Mesendoderm (in vitro differentiated cells): ENCODE measurements at regions not wholly inside any gene's neighbourhood (a gene's known extent, or its start where the extent isn't known, plus 50 kb on each side); places are given as distances from the start of the nearest gene placed in this dataset.

Source experiments
- DNase-seq: peaks from one replicate; pipeline ENCODE4 v3.0.0; 2013
- H2AK5ac ChIP-seq: 2 replicates; pipeline ENCODE4 v1.6.1; 2013; ENCODE audit warnings: low read length, inconsistent platforms
- H2BK120ac ChIP-seq: 2 replicates; pipeline ENCODE4 v1.6.1; 2013; ENCODE audit warnings: low read depth, mild to moderate bottlenecking, low read length, moderate library complexity, mixed read lengths
- H2BK15ac ChIP-seq: replicated peaks from 2 replicates; pipeline ENCODE4 v1.6.1; 2013; ENCODE audit warnings: low read depth, mild to moderate bottlenecking, moderate library complexity
- H2BK5ac ChIP-seq: 2 replicates; pipeline ENCODE4 v1.6.1; 2013; ENCODE audit warnings: low read length, inconsistent platforms
- H3K18ac ChIP-seq: 2 replicates; pipeline ENCODE4 v1.6.1; 2013; ENCODE audit warnings: mild to moderate bottlenecking, low read length, mixed read lengths
- H3K23ac ChIP-seq: one replicate; pipeline ENCODE4 v1.6.1; 2013; ENCODE audit warnings: low read length
- H3K27ac ChIP-seq: 2 replicates; pipeline ENCODE4 v1.5.1; 2013; ENCODE audit warnings: low read depth, mild to moderate bottlenecking, inconsistent platforms, low read length, moderate library complexity
- H3K27me3 ChIP-seq: 2 replicates; pipeline ENCODE4 v1.6.1; 2013; ENCODE audit warnings: low read length, control low read depth, mild to moderate bottlenecking, inconsistent platforms; ENCODE audit not compliant: insufficient read depth, poor library complexity
- H3K36me3 ChIP-seq: 2 replicates; pipeline ENCODE4 v1.6.1; 2013; ENCODE audit warnings: low read length, inconsistent platforms; ENCODE audit not compliant: control insufficient read depth, insufficient read depth
- H3K4ac ChIP-seq: one replicate; pipeline ENCODE4 v1.6.1; 2013; ENCODE audit warnings: low read depth, mild to moderate bottlenecking, low read length, moderate library complexity
- H3K4me1 ChIP-seq: 2 replicates; pipeline ENCODE4 v1.6.1; 2013; ENCODE audit warnings: low read depth, low read length, inconsistent platforms; ENCODE audit not compliant: control insufficient read depth
- H3K4me2 ChIP-seq: 2 replicates; pipeline ENCODE4 v1.6.1; 2013; ENCODE audit warnings: low read length
- H3K4me3 ChIP-seq: 2 replicates; pipeline ENCODE4 v1.5.1; 2013; ENCODE audit warnings: mild to moderate bottlenecking, low read length
- H3K56ac ChIP-seq: one replicate; pipeline ENCODE4 v1.6.1; 2013; ENCODE audit warnings: low read length
- H3K79me1 ChIP-seq: 2 replicates; pipeline ENCODE4 v1.6.1; 2013; ENCODE audit warnings: low read length, inconsistent platforms
- H3K79me2 ChIP-seq: 2 replicates; pipeline ENCODE4 v1.6.1; 2013; ENCODE audit warnings: mild to moderate bottlenecking, low read length; ENCODE audit not compliant: control insufficient read depth, insufficient read depth
- H3K9ac ChIP-seq: 2 replicates; pipeline ENCODE4 v1.6.1; 2013; ENCODE audit warnings: low read length, inconsistent platforms
- H4K5ac ChIP-seq: one replicate; pipeline ENCODE4 v1.6.1; 2013; ENCODE audit warnings: low read length
- H4K8ac ChIP-seq: one replicate; pipeline ENCODE4 v1.6.1; 2013; ENCODE audit warnings: low read depth, mild to moderate bottlenecking, control low read depth, low read length, moderate library complexity
- WGBS: extraction: QIAGEN DNeasy Blood & Tissue Kit; methylation state at CpG from one replicate; pipeline ENCODE4 v1.1.7; 2013; ENCODE audit warnings: low lambda C conversion rate, missing lambda C conversion rate; ENCODE audit not compliant: insufficient coverage; ENCODE audit errors: extremely low coverage; 5-methylcytosine and 5-hydroxymethylcytosine counted together

DNA sequence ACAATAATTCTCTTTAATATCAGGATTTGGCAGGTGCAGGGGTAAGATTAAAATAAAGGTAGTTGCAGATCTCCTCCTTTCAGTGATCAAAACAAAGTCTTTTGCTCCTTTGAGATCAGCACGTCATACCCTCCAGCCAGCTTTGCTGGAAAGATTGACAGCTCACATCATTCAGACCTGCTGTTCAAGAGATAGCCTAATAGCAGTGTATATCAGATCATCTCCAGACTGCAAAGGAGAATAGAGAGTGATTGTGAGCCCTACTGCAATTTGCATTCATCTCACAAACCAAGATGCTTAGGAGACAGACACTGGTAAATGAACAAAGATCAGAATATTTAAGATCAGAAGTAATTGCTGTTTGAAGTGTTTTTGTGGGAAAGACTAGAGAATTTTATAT is 135.8 kb upstream of the DSEL start:
- no peak overlapping the region for H2BK120ac ChIP-seq
- H2BK15ac ChIP-seq: no peak overlapping the region
- no peak overlapping the region for H3K56ac ChIP-seq
- no peak overlapping the region for H2AK5ac ChIP-seq
- H3K18ac ChIP-seq: no peak overlapping the region
- no peak overlapping the region for H3K4me2 ChIP-seq
- no peak overlapping the region for H3K4me3 ChIP-seq
- no peaks in the 10 kb centered on the region for H3K27me3 ChIP-seq
- H3K27ac ChIP-seq: no peak overlapping the region
- H3K4ac ChIP-seq: no peak overlapping the region
- H3K79me2 ChIP-seq: no peaks in the 10 kb centered on the region
- no peak for DNase-seq
- H4K8ac ChIP-seq: no peak overlapping the region
- WGBS: no CpG with 5 or more reads among the region's 1 CpG
- H3K9ac ChIP-seq: no peak overlapping the region
- no peaks in the 10 kb centered on the region for H3K36me3 ChIP-seq
- H3K23ac ChIP-seq: no peak overlapping the region
- H2BK5ac ChIP-seq: no peak overlapping the region
- H3K79me1 ChIP-seq: no peaks in the 10 kb centered on the region
- H3K4me1 ChIP-seq: no peaks in the 10 kb centered on the region
- no peak overlapping the region for H4K5ac ChIP-seq

GRCh38 chr18:67651438-67651837 is 134.9 kb upstream of the DSEL start:
- Histone ChIP-seq H3K4me1 (no peaks in the 10 kb centered on the region), H3K4ac (no peak overlapping the region), H2AK5ac (no peak overlapping the region), H4K8ac (no peak overlapping the region), H2BK120ac (no peak overlapping the region), H2BK5ac (no peak overlapping the region), H3K27ac (no peak overlapping the region), H2BK15ac (no peak overlapping the region), H3K56ac (no peak overlapping the region), H3K4me3 (no peak overlapping the region), H3K79me1 (no peaks in the 10 kb centered on the region), H3K9ac (no peak overlapping the region), H4K5ac (peak overlapping the region; percentile 6), H3K4me2 (no peak overlapping the region), H3K36me3 (no peaks in the 10 kb centered on the region), H3K18ac (no peak overlapping the region), H3K79me2 (no peaks in the 10 kb centered on the region), H3K27me3 (no peaks in the 10 kb centered on the region), H3K23ac (no peak overlapping the region)
- DNase-seq: peak; percentile 23
- WGBS: no CpG with 5 or more reads among the region's 4 CpGs

DNA sequence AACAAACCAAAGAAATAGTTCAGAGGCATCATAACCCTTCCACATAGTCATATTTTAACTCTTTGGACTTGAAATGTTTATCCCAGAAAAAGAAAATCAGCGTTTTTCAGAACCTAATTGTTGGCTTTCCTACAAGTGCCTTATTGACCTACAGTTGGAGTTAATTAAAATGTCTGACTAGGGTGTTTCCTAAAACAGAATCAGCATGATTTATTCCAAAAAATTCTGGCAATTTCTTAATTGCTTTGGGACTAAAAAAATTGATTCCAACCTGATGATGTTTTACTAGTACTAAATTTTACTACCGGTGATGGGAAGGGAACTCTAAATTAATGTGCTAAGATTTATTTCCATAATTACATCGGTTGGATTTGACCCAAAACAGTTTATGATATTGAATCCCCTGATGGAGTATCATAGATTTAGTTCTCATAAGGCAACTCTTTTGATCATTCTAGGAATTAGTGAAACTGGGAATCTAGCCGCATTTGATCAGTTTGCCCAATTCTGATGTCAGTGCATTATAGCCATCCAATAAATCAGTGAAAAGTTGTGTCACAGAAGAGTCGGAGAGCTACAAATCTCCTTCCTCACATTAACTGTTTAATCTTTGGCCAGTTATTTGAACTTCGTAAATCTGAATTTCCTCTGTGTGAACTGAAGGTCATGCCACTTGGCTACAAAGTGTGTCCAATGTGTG is 134.3 kb upstream of the DSEL start:
- no CpG with 5 or more reads among the region's 6 CpGs for WGBS
- H3K36me3 ChIP-seq: no peaks in the 10 kb centered on the region

GRCh38 chr18:67646890-67647289 is 130.4 kb upstream of the DSEL start:
- H3K18ac ChIP-seq: no peak overlapping the region
- no peaks in the 10 kb centered on the region for H3K36me3 ChIP-seq
- no peak overlapping the region for H3K9ac ChIP-seq
- no peak overlapping the region for H3K4me2 ChIP-seq
- H3K79me2 ChIP-seq: no peaks in the 10 kb centered on the region
- H2BK5ac ChIP-seq: no peak overlapping the region
- H3K4ac ChIP-seq: no peak overlapping the region
- H3K4me1 ChIP-seq: no peaks in the 10 kb centered on the region
- peak overlapping the region; percentile 54 for H2BK120ac ChIP-seq
- no CpG with 5 or more reads among the region's 2 CpGs for WGBS
- H2AK5ac ChIP-seq: no peak overlapping the region
- no peak overlapping the region for H4K8ac ChIP-seq
- no peaks in the 10 kb centered on the region for H3K79me1 ChIP-seq
- H3K27me3 ChIP-seq: no peaks in the 10 kb centered on the region
- H4K5ac ChIP-seq: no peak overlapping the region
- no peak overlapping the region for H3K27ac ChIP-seq
- no peak for DNase-seq
- H3K4me3 ChIP-seq: no peak overlapping the region
- no peak overlapping the region for H3K23ac ChIP-seq
- H2BK15ac ChIP-seq: no peak overlapping the region
- H3K56ac ChIP-seq: no peak overlapping the region

More for the DNA sequence above, 134.3 kb upstream of the DSEL start:
- Histone ChIP-seq H4K8ac (no peak overlapping the region), H2BK5ac (no peak overlapping the region), H3K27ac (no peak overlapping the region), H3K79me2 (no peaks in the 10 kb centered on the region), H3K56ac (no peak overlapping the region), H3K4me3 (no peak overlapping the region), H3K4me2 (no peak overlapping the region), H2AK5ac (no peak overlapping the region), H2BK120ac (no peak overlapping the region), H2BK15ac (no peak overlapping the region), H3K27me3 (no peaks in the 10 kb centered on the region), H4K5ac (no peak overlapping the region), H3K23ac (no peak overlapping the region), H3K9ac (no peak overlapping the region), H3K4me1 (no peaks in the 10 kb centered on the region), H3K18ac (no peak overlapping the region), H3K79me1 (no peaks in the 10 kb centered on the region), H3K4ac (no peak overlapping the region)
- DNase-seq: no peak

DNA sequence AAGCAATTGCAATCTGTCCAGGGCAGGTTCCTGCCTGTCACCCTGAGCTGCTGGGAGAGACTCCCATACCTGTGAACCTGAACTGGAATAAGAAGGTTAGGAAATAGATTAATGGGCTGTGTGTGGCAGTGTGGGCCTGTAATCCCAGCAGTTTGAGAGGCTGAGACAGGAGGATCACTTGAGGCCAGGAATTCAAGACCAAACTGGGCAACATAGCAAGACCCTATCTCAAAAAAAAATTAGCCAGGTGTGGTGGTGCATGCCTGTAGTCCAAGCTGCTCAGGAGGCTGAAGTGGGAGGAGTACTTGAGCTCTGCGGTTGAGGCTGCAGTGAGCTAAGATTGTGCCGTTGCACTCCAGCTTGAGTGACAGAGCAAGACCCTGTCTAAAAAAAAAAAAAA is 127.7 kb upstream of the DSEL start:
- H3K4me1 ChIP-seq: no peaks in the 10 kb centered on the region
- H3K27me3 ChIP-seq: no peaks in the 10 kb centered on the region
- H3K18ac ChIP-seq: no peak overlapping the region
- no peak for DNase-seq
- no peak overlapping the region for H3K9ac ChIP-seq
- no peaks in the 10 kb centered on the region for H3K36me3 ChIP-seq
- H2BK120ac ChIP-seq: no peak overlapping the region
- no peak overlapping the region for H4K5ac ChIP-seq
- H2BK15ac ChIP-seq: no peak overlapping the region
- no peaks in the 10 kb centered on the region for H3K79me1 ChIP-seq
- H3K4ac ChIP-seq: no peak overlapping the region
- no peaks in the 10 kb centered on the region for H3K79me2 ChIP-seq
- no peak overlapping the region for H4K8ac ChIP-seq
- H3K23ac ChIP-seq: no peak overlapping the region
- no peak overlapping the region for H3K56ac ChIP-seq
- no peak overlapping the region for H3K4me3 ChIP-seq
- no peak overlapping the region for H2AK5ac ChIP-seq
- WGBS: no CpG with 5 or more reads among the region's 2 CpGs
- H3K4me2 ChIP-seq: no peak overlapping the region
- H2BK5ac ChIP-seq: no peak overlapping the region
- H3K27ac ChIP-seq: no peak overlapping the region

GRCh38 chr18:67639872-67640271 is 123.4 kb upstream of the DSEL start:
- Histone ChIP-seq H3K79me2 (no peaks in the 10 kb centered on the region), H3K4me2 (no peak overlapping the region), H2AK5ac (no peak overlapping the region), H2BK15ac (no peak overlapping the region), H3K4me1 (no peaks in the 10 kb centered on the region), H3K36me3 (no peaks in the 10 kb centered on the region), H4K5ac (no peak overlapping the region), H4K8ac (no peak overlapping the region), H3K56ac (no peak overlapping the region), H3K18ac (no peak overlapping the region), H3K27ac (no peak overlapping the region), H2BK120ac (no peak overlapping the region), H2BK5ac (no peak overlapping the region), H3K9ac (no peak overlapping the region), H3K27me3 (no peaks in the 10 kb centered on the region), H3K4me3 (no peak overlapping the region), H3K4ac (no peak overlapping the region), H3K79me1 (no peaks in the 10 kb centered on the region), H3K23ac (no peak overlapping the region)
- no peak for DNase-seq
- no CpG with 5 or more reads among the region's 2 CpGs for WGBS
